ENCODE measurements at regions not wholly inside any gene's neighbourhood (a gene's known extent, or its start where the extent isn't known, plus 50 kb on each side); places are given as distances from the start of the nearest gene placed in this dataset.

GRCh38 chr15:25529774-25530173, 91.0 kb upstream of the UBE3A start:
- Mint-ChIP-seq H3K27ac (no peak overlapping the region), H3K4me3 (no peak overlapping the region), H3K9me3 (peaks cover 25% of the 10 kb centered on the region), H3K36me3 (ENCODE audit: low read depth) (peaks cover 17% of the 10 kb centered on the region), H3K27me3 (ENCODE audit: insufficient read depth, low read depth, poor library complexity) (no peaks in the 10 kb centered on the region), H3K4me1 (peaks cover 26% of the 10 kb centered on the region)
- H3K4me1 ChIP-seq (ENCODE audit: insufficient read depth) = peaks cover 12% of the 10 kb centered on the region
- ATAC-seq (no peak), DNase-seq (ENCODE audit: low spot score) (no peak)
- no peak overlapping the region for H3K27ac ChIP-seq (ENCODE audit: low read depth)
- no peaks in the 10 kb centered on the region for H3K36me3 ChIP-seq (ENCODE audit: insufficient read depth)
- TF ChIP-seq ZNF462 (CRISPR knock-in tag; IDR thresholded peaks at IDR 0.05) (no peak), EZH2 (IDR thresholded peaks at IDR 0.05; ENCODE audit: low read depth, unreplicated experiment) (no peak), NANOG (IDR thresholded peaks at IDR 0.05; ENCODE audit: borderline replicate concordance) (no peak), CTCF (conservative IDR thresholded peaks at IDR 0.05; ENCODE audit: low read depth in 2 of 2) (no peak), POLR2AphosphoS5 (IDR thresholded peaks at IDR 0.05; ENCODE audit: low read depth) (no peak)
- no peaks in the 10 kb centered on the region for H3K79me2 ChIP-seq (replicated peaks; ENCODE audit: insufficient read depth)
- 0 out of 2 replicates have a peak, but pooled peaks cover 3% of the 10 kb centered on the region for H3K9me2 ChIP-seq (ENCODE audit: insufficient read depth)
- H3F3A ChIP-seq (replicated peaks; ENCODE audit: low read depth) = no peaks in the 10 kb centered on the region
- H3K4me2 ChIP-seq = no peak overlapping the region
- no peak overlapping the region for H3K4me3 ChIP-seq
- H4K20me1 ChIP-seq (replicated peaks; ENCODE audit: insufficient read depth) = no peaks in the 10 kb centered on the region
- H2AFZ ChIP-seq = no peak overlapping the region
- no peaks in the 10 kb centered on the region for H3K27me3 ChIP-seq (ENCODE audit: insufficient read depth)

All from GM23338 (cell line).